Activated effector memory CD4-positive, alpha-beta T cell treated with anti-CD3 and anti-CD28 coated beads, Interleukin-2, amount 50 U/mL, for 16 hours (primary cell): ENCODE measurements at regions not wholly inside any gene's neighbourhood (a gene's known extent, or its start where the extent isn't known, plus 50 kb on each side); places are given as distances from the start of the nearest gene placed in this dataset.

Source experiments
- DNase-seq: peaks from one replicate; pipeline ENCODE4 v3.0.0-alpha.2; 2020

GRCh38 chr10:4214908-4215307 lies 429.9 kb upstream of the KLF6 start:
- DNase-seq = no peak

DNA sequence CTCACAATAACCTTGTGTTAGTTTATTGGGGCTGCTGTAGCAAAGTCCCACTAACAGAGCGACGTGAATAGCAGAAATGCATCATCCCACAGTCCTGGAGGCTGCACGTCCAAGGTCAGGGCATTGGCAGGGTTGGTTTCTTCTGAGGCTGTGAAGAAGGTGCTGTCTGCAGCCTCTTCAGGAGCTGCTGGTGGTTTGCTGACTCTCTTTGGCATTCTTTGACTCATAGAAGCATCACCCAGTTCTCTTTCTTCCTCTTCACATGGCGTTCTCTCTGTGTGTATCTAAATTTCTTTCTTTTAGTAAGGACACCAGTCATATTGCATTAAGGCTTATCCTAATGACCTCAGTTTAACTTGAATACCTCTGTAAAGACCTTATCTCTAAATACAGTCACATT lies 428.4 kb upstream of the KLF6 start:
- no peak for DNase-seq

- no peak for DNase-seq
Observed at GRCh38 chr10:4212111-4212630, 427.2 kb upstream of the KLF6 start.

GRCh38 chr10:4208499-4208898 lies 423.5 kb upstream of the KLF6 start:
- DNase-seq = no peak

DNA sequence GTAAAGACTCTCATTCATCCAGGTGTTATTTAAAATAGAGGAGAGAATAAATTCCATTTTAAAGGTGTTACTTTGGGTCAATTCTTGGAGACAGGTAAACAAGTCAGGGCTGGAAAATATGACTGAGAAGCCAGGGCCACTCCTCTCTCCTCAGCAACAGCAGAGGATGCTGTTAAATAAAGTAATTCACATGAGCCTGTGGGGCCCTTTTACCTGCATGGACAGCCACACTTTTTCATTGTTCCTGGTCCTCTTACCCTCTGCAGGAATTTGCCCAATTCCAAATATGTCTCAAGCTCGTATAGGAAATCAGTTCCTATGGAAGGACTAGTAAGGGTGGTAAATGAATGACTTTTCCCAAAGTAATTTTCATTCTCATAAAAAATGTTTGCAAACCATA lies 420.1 kb upstream of the KLF6 start:
- no peak for DNase-seq

DNA sequence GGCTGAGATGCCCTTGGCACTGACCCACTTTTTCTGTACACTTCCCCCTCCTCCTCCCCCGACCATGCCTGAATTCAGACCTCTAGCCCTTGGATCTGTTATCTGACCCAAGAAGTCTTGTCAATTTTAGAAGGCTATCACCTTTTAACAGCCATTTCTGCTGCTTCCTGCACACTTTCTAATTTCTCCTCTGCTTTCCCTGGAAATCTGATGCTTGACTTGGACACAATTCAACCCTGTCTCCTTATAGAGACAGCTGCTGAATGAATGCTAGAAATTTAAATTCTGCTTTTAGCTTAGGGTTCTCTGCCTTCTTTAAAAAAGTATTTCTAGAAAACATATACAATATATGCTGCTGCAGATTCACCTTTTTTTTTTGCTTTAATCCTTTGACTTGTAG lies 417.9 kb upstream of the KLF6 start:
- DNase-seq = no peak

DNA sequence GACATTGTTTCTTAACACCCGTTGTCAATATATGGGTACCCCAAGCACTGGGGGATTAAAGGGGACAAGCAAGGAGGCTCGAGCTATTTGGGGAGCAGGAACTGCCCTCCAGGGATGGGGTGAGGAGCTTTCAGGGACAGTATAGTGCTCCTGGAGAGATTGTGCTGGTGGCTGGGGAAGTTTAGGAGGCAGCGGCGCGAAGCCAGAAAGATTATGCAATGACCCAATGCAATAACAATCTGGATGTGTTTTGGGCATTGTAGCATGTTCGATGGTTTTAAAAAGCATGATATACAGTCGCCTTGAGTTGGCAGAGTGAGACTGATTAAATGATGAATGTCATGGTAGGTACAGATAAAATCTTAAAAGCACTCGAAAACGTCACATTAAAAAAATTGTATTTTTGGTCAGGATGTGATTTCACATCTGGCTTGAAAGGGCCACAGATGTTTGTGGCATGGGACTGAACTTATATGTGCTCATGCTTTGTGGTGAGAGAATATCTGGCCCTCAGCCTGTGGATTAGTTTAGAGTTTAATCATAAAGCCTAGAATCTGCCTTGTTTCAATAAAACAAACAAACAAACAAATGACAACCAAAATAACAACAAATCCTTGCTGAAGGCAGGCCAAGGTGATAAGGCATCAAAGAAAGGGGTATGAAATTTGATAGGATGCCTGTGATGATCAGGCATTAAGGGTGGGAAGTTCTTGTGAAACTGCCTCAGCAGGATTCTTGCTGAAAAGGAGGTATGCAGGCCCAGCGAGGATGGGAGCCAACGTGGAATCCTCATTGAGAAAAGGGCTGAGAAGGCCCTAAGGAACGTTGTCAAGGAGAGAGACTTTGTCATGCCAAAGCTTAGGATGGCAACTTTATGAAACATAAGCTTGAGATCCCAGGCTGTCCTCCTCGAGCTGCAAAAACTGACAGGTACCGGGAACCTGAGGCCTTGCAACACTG lies 417.1 kb upstream of the KLF6 start:
- no peak for DNase-seq

GRCh38 chr10:4199196-4199595 lies 414.2 kb upstream of the KLF6 start:
- no peak for DNase-seq

DNA sequence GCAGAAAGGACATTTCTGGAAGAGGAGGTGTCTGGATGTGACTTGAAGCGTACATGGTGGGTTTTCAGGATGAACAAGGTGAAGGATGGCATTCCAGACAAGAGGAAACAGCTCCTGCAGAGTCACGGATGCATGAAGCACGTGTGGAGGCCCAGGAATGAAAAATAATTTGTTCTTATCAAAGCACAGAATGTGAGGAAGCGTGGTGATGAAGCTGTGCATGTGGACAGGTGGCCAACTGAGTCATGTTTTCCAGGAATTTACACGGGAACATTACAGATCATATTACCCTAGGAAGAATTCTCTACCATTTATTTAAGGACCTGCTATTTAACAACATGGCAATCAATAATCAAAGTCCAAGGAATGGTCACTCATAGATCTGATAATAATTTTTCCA lies 413.2 kb upstream of the KLF6 start:
- DNase-seq = no peak

- DNase-seq = no peak
Observed at GRCh38 chr10:4197676-4198075, 412.7 kb upstream of the KLF6 start.

- no peak for DNase-seq
Observed at GRCh38 chr10:4196771-4197390, 411.9 kb upstream of the KLF6 start.

GRCh38 chr10:4196183-4196582 lies 411.2 kb upstream of the KLF6 start:
- no peak for DNase-seq

DNA sequence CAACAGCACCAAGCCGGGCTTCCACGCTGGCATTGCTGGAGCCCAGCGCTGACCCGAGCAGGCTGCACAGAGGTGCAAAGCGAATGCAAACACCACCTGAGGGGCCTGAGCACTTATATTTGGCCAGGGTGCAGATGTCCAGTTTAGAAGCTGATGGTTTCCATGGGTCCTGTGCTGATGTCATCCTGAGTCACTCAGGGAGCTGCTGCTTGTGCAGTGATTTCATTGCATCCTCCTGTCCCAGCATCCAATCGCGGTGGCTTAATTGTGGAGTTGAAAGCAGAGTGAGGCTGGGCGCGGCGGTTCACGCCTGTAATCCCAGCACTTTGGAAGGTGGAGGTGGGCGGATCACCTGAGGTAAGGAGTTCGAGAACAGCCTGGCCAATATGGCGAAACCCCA lies 410.2 kb upstream of the KLF6 start:
- no peak for DNase-seq

GRCh38 chr10:4194231-4194630 lies 409.2 kb upstream of the KLF6 start:
- DNase-seq = no peak

DNA sequence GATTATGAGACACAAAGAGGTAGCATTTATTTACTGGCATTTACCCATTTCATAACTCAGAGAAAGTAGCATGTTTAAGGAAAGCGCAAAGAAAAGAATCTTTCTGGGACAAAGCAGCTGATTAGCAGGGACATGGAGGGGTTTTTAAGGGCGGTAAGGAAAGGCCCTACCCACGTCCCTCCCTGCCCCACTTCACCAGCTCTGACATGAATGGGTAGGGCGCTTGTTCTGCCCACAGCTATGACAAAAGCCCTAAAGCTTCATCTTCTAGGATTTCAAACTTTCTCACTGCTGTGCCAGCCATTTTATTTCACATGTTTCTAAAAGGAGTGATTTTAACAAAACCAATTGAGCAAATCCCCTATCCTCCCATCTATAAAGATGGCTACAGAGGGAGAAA lies 406.9 kb upstream of the KLF6 start:
- no peak for DNase-seq

GRCh38 chr10:4191354-4191753 lies 406.3 kb upstream of the KLF6 start:
- no peak for DNase-seq

DNA sequence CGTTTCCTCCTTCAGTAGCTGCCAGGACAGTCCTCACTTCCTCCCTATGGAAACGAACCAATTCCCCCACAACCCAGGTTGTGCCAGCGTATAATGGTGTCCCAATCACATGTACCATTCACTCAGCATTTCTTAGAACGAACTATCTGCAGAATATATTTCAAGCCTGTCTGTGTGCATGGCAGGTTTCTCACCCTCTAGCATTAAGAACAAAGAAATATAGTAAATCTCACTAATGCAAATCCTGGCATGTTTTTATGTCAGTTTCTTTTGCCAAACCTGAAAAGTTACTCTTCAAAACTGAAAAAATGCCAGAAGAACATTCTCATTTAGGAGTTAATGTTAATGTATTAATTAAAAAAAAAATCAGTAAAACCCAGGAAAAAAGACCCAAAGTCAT lies 405.9 kb upstream of the KLF6 start:
- DNase-seq = no peak

DNA sequence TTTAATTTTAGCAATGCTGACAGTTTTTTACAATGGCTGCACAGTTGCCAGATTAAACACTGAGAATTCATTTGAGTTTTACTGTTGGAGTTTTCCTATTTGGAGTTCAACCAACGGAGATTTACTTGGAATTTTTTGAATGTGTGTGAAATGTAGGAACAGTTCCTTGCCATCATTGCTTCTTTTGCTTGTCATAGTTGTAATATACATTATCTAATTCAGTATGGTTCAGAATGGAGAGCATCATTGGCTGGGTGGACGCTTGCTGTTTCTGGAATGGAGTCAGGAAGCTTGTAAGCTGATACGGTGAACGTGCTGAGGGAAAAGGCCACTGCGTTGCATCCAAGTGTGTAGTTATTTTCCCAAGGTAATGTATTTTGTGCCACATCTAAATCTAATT lies 404.3 kb upstream of the KLF6 start:
- no peak for DNase-seq

DNA sequence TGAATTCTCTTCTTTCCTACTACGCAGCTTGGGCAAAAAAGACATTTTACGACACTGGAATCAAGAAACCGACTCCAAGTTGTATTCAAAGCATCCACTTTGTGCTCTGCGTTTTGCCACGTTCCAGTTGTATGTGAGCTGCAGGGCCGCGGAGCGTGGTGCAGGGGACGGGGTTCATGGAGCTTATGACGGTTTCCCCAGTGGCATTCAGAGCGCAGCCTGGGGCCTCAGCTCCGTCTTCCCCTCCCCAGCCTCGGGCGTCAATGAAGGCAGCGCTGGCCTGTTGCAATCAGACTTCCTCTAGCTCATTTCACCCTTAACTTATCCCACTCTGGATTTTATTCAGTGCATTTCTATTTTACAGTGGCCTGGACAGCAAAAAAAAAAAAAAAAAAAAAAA lies 403.4 kb upstream of the KLF6 start:
- no peak for DNase-seq

DNA sequence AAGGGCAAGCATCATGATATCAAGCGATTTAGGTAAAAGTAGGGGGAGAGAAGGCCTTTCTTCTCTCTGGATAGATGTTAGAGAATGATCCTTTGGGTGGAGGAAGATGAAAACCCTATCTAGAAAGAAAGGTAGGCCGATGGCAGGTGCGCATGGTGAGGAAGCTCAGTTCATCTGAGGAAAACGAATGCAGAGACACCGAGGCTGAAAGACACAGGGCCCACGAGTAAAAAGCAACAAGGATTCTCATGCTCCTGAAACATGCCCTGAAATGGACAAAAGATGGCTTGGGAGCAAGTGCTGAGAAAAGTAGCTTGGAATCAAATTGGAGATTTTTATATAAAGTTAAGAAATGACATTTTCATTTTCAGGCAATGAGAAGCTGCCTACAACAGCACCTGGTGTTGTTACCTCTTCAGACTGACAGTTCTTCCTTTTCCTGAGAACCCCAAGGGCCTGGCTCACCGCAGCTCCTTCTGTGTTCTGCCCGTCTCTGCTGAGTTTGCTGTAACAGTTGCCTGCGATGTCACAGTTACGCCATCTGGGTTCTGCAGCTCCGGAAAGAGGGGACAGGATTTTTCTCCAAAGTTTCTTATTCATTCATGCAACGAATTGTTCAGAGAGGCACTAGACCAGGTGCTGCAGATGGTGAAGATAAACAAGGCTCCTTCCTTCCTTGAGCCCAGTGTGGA lies 402.0 kb upstream of the KLF6 start:
- no peak for DNase-seq

DNA sequence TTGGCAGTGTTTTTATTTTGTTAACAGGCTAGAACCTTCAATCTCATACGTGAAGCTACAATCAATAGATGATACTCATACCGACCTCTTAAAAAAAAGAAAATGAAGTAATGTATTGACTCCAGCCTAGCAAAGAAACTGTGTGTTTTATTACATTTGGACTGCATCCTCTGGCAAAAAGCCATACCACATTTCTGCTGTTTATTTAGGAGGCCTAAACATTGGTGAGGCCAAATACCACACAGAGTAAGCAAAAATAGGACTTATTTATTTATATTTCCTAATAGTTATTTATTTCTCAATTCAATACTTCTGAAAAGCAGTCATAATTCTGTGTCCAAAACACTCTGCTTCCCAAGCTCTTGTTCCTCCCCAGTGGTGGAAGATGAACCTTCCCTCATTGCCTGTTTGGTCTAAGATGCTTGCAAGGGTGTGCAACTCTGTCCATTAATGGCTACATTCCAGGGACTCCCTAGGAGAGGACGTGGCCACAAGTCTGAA lies 398.8 kb upstream of the KLF6 start:
- DNase-seq = no peak

- DNase-seq = no peak
Observed at GRCh38 chr10:4181621-4182049, 396.6 kb upstream of the KLF6 start.

DNA sequence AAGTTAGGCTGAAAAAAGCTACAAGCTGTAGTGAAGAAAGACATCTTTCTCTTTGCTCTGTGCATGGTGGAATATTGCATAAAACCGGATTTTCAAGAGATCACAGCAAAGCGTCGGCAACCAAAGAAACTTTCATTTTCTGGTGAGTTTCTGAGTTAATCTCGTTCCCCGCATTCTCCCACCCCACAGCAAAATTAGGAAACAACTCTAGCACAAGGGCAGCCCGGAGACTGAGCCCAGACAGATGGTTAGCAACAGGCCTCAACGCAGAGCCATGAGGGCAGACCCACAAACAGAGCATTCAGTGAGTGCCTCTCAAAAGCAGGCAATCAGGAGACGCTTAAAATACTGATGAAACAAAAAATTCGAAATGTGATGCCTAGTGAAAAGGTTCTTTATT lies 396.1 kb upstream of the KLF6 start:
- DNase-seq = no peak

- no peak for DNase-seq
Observed at GRCh38 chr10:4177791-4178190, 392.8 kb upstream of the KLF6 start.
